ENCODE measurements at regions not wholly inside any gene's neighbourhood (a gene's known extent, or its start where the extent isn't known, plus 50 kb on each side); places are given as distances from the start of the nearest gene placed in this dataset.
"Not testable (repeated sequence)": the region's sequence is repeated elsewhere in the genome, so short reads cannot be mapped to it uniquely, and the experiment has no call there.

- no peak for DNase-seq
Measured at GRCh38 chr16:63174801-63175200, 1138.6 kb upstream of the CDH8 start.

DNA sequence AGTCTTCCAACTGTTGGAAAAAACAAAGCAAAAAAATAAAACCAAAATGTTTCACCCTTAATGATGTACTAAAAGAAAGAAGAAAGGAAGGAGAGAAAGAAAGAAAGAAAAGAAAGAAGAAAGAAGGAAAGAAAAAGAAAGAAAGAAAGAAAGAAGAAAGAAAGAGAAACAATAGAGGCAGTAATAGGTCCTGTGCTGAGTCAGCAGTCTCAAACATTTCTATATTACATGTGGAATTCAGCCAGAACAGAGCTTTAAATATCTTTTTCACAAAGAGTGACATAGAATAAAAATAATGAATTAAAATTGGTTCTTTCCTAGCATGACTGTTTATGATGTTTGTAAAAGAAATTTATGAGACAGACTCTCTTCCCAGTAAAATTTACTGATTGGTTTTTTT lies 1135.3 kb upstream of the CDH8 start:
- DNase-seq: no peak

DNA sequence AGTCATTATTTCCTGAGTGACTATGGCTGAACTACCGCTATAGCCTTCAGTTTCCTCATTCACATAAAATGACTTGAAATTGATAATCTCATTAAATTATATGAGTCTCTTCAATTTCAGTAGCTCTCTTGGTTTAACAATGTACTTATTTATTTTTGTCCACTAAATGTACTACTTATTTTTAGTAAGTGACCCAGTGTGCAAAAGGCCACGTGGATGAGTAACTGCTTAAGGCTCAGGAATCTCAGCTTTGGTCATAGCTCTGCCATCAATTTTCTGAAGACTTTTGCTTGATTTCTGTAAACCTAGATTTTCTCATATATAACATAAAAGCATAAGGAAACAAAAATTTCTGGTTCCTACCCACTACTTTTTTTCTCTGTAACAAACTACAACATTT lies 1132.9 kb upstream of the CDH8 start:
- no peak for DNase-seq

DNA sequence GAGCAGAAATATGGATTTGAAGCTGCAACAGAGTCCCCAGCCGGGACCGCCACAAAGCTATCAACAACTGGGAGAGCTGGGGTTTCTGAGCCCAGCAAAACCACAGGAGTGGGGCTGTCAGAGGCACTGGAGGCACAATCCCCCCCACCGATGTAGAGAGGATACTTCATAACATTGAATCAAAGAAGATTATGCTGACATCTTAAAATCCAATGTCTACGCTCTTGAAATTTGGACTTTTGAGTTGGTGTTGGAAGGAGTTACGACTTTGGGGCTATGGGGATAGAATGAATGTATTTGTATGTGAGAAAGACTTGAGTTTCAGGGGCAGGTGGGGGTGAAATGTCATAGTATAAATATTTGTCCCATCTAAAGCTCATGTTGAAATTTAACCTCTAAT lies 1121.6 kb upstream of the CDH8 start:
- DNase-seq: no peak

DNA sequence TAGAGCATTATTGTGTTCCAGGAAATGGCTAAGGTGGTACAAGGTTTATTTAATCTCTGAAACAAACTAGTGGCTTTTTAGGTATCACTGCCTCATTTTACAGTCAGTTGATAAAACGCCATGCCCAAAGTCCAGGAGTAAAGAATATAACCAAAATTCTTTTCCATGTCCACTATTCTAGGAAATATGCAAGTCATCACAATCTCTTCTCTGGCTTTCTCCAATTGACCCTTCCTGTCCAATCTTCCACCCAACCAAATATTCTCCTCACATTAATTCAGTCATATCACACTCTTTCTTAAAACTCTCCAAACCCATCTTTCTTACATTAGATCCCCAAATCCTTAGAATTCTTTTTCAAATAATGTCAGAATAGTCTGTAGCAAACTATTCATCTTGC lies 1110.0 kb upstream of the CDH8 start:
- DNase-seq: no peak

- DNase-seq: no peak
Measured at GRCh38 chr16:63145411-63145810, 1109.2 kb upstream of the CDH8 start.

GRCh38 chr16:63135069-63135468 lies 1098.8 kb upstream of the CDH8 start:
- no peak for DNase-seq

- no peak for DNase-seq
Measured at GRCh38 chr16:63131503-63131902, 1095.3 kb upstream of the CDH8 start.

- DNase-seq: no peak
Measured at GRCh38 chr16:63130942-63131341, 1094.7 kb upstream of the CDH8 start.

GRCh38 chr16:63129411-63130125 lies 1093.3 kb upstream of the CDH8 start:
- DNase-seq: no peak

DNA sequence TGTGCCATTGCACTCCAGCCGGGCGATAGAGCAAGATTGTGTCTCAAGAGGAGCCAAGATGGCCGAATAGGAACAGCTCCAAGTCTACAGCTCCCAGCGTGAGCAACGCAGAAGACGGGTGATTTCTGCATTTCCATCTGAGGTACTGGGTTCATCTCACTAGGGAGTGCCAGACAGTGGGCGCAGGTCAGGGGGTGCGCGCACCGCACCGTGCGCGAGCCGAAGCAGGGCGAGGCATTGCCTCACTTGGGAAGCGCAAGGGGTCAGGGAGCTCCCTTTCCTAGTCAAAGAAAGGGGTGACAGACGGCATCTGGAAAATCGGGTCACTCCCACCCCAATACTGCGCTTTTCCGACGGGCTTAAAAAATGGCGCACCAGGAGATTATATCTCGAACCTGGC lies 1083.7 kb upstream of the CDH8 start:
- DNase-seq: not testable (repeated sequence)

- no peak for DNase-seq
Measured at GRCh38 chr16:63100082-63100481, 1063.8 kb upstream of the CDH8 start.

DNA sequence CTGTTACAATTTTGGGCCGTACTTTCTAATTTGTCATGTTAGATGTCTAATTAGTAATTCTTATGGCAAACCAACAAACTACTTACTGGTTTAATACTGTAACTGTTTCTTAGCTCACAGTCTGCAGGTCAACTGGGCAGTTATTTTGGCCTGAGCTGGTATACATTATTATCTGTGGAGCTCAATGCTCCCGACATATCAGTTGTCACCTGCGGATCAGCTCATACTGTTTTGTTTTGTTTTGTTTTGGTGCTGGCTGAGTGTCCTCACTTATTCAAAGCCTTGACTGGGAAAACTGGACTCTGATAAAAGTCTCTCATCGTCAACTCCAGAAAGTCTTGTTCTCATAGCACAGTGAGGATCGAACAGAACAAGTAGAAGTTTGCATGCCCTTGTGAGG lies 1060.6 kb upstream of the CDH8 start:
- DNase-seq: no peak

GRCh38 chr16:63092736-63093135 lies 1056.5 kb upstream of the CDH8 start:
- no peak for DNase-seq

GRCh38 chr16:63082101-63082500 lies 1045.9 kb upstream of the CDH8 start:
- DNase-seq: no peak

DNA sequence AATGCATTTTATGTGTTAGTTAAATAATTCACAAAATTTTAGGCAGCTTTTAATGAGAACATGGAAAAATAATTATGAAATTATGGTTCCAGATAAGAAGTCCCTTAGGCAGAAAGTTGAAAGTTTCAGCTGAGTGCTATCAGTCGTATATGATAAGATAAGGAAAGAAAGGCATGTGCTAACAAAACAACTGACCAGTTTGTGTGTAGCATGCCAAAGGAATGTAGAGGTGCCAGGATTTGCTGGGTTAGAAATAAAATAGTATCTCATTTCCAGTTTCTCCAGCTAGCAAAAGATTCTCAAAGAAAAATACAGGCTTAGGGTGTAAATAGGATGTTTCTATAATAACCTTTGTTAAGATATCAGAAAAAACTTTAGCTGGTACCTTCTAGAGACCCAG lies 1044.5 kb upstream of the CDH8 start:
- no peak for DNase-seq

GRCh38 chr16:63069047-63069446 lies 1032.8 kb upstream of the CDH8 start:
- DNase-seq: no peak

GRCh38 chr16:63067141-63067540 lies 1030.9 kb upstream of the CDH8 start:
- DNase-seq: peak; percentile 25 to 27

DNA sequence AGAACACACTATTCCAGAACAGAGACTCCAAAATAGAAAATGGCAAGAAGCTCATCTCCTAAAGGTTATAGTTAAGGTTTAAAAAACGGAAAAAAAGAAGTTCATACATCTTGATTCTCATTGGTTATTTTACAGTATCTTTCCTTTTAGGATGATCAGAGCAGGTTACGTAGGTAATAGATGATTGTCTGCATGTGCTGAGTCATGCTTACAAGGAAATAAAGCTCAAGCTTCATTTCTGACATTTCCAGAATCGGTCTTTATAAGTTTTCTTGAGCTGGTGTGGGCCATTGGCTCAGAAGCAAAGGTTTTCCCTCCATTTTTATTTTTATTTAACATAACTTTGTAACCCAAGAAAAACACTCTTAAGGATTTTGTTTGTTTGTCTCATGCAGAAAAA lies 1030.3 kb upstream of the CDH8 start:
- no peak for DNase-seq

DNA sequence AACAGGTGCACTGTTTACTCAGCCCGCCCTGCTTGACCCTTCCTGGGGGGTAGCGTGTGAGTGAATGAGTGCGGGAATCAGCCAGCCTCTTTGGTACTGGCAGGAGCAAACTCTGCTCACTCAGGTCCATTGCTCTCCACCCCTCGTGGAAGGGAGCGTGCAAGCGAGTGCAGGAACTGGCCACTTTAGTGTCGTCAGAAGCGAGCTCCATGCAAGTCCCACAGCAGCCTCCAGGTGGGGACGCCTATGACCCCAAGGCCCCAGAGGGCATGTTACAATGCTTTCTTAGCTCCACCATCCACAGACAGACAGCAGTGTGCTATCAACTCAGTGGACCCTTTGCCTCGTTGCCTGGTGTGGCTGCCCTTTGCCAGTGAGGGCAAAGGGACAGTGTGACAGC lies 1025.1 kb upstream of the CDH8 start:
- DNase-seq: no peak

GRCh38 chr16:63059676-63060075 lies 1023.4 kb upstream of the CDH8 start:
- DNase-seq: no peak

- no peak for DNase-seq
Measured at GRCh38 chr16:63057341-63057740, 1021.1 kb upstream of the CDH8 start.

DNA sequence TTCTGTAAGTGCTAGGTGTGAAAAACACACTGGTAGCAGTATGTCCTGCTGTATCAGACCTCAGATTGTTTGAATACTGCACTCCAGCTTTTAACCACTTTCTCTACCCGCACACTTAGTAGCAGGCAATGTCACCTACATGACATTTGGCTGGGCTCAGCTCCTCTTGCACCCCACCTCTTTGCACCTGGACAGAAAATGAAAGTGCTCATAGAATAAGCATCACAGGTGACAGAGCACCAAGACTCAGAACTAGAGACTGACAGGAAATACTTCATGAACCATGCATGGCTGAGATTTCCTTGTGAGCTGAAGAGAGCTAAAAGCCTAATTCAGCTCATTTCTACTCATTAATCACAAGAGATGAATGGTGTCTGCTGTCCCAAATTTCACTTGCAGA lies 1014.2 kb upstream of the CDH8 start:
- DNase-seq: no peak

- no peak for DNase-seq
Measured at GRCh38 chr16:63038397-63039106, 1002.3 kb upstream of the CDH8 start.
